ENCODE measurements at regions not wholly inside any gene's neighbourhood (a gene's known extent, or its start where the extent isn't known, plus 50 kb on each side); places are given as distances from the start of the nearest gene placed in this dataset.
"Not testable (repeated sequence)": the region's sequence is repeated elsewhere in the genome, so short reads cannot be mapped to it uniquely, and the experiment has no call there.

- no peak overlapping the region for H3K4me3 ChIP-seq (ENCODE audit: low read length)
- TF ChIP-seq ZNF274 (IDR thresholded peaks at IDR 0.05; ENCODE audit: low read depth, low read length): no peak
Observed at GRCh38 chr10:64033711-64034110, 512.5 kb downstream of the REEP3 start.

- H3K4me3 ChIP-seq (ENCODE audit: low read length): no peak overlapping the region
- TF ChIP-seq ZNF274 (IDR thresholded peaks at IDR 0.05; ENCODE audit: low read depth, low read length): no peak
Observed at GRCh38 chr10:64036321-64036930, 515.2 kb downstream of the REEP3 start.

DNA sequence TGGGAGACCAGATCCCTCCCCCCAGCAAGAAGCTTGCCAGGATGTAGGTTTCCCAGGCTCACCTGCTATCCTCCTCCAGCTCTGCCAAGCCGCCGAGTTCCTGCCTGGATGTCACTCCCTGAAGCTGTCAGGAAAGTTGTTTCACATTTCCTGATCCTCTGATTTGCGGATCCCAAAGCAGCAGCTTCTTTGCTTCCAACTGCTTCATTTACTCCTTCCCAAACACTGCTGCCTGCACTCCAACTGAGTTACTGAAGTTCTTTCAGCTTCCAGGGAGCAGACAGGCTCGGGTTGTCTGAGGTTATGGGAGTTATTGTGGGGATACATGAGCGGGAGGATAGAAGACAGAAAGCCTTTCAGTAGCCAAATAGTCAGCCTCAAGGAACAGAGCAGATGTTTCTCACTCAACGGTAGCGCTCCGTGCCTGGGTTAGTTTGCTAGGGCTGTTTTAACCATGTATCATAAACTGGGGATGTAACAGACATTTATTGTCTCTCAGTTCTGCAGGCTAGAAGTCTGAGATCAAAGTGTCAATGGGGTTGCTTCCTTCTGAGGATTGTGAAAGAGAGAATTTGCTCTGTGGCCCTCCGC is 516.0 kb downstream of the REEP3 start:
- H3K4me3 ChIP-seq (ENCODE audit: low read length): no peak overlapping the region
- no peak for TF ChIP-seq ZNF274 (IDR thresholded peaks at IDR 0.05; ENCODE audit: low read depth, low read length)

- H3K4me3 ChIP-seq (ENCODE audit: low read length): no peak overlapping the region
- no peak for TF ChIP-seq ZNF274 (IDR thresholded peaks at IDR 0.05; ENCODE audit: low read depth, low read length)
Observed at GRCh38 chr10:64038107-64038506, 516.9 kb downstream of the REEP3 start.

- no peak for TF ChIP-seq ZNF274 (IDR thresholded peaks at IDR 0.05; ENCODE audit: low read depth, low read length)
Observed at GRCh38 chr10:64039198-64039597, 518.0 kb downstream of the REEP3 start.

DNA sequence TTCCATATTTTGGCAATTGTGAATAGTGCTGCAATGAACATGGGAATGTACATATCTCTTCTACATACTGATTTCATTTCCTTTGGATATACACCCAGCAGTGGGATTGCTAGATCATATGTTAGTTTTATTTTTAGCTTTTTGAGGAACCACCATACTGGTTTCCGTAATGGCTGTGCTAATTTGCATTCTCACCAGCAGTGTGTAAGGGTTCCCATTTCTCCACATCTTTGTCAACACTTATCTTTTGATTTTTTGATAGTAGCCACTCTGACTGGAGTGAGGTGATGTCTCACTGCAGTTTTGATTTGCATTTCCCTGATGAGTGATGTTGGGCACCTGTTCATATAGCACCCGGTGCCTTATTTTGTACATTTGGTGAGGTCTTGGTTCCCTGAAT is 519.6 kb downstream of the REEP3 start:
- no peak for TF ChIP-seq ZNF274 (IDR thresholded peaks at IDR 0.05; ENCODE audit: low read depth, low read length)
- no peak overlapping the region for H3K4me3 ChIP-seq (ENCODE audit: low read length)

More at GRCh38 chr10:64039198-64039597, 518.0 kb downstream of the REEP3 start:
- no peak overlapping the region for H3K4me3 ChIP-seq (ENCODE audit: low read length)

DNA sequence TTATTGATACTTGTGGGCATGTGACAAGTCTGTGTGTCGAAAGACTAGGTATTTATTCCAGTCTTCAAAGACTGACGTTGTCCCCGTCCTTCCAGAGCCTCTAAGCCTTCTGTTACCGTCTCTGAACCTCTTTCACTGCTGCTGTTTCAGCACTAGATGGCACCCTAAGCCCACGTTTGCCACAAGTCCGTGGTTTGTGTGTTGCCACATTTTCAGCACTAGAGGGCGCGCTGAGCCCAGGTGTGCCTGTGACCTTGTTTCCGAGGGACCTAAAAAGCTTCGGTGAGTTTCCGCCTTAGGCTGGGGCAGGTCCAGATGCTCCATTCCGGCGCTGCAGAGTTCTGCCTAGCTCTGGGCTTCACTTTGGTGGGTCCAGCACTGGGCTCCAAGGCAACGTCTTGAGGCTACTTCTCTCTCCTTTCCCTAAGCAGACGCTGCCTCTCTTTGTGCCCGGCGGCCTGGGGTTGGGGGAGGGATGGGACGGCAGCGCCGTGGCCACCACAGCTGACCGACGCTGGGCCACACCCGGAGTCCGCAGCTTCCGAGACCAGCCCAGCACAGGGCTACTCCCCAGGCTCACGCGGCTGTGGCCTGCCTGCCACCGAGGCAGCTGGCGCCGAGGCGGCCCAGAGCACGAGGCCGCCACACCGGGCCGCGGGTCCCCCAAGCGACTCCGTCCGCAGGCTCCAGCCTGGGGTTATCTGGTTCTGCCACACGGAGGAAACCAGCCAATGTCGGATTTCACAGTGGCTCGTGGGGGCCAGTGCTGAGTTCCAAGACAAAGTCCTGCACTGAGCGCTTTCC is 520.2 kb downstream of the REEP3 start:
- no peak overlapping the region; the same call in 1 of the 2 replicates for H3K4me3 ChIP-seq (ENCODE audit: low read length)
- TF ChIP-seq ZNF274 (IDR thresholded peaks at IDR 0.05; ENCODE audit: low read depth, low read length): no peak

- no peak overlapping the region for H3K4me3 ChIP-seq (ENCODE audit: low read length)
- TF ChIP-seq ZNF274 (IDR thresholded peaks at IDR 0.05; ENCODE audit: low read depth, low read length): no peak
Observed at GRCh38 chr10:64041989-64042490, 520.8 kb downstream of the REEP3 start.

DNA sequence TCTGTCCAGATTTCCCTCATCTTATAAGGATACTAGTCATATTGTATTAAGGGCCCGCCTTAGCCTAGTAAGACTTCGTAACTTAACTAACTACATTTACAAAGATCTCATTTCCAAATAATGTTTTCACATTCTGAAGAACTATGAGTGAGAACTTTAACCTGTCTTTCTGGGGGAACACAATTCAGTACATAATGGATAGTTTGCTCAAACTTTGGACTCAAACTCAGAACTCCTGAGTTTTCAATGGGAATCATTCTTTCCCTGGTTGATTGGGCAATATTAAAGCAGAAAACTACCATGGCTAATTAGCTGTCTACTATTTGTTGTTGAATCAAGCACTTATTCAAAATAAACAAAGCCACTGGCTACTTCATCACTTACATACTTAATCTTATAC is 522.9 kb downstream of the REEP3 start:
- no peak for TF ChIP-seq ZNF274 (IDR thresholded peaks at IDR 0.05; ENCODE audit: low read depth, low read length)
- H3K4me3 ChIP-seq (ENCODE audit: low read length): no peak overlapping the region

DNA sequence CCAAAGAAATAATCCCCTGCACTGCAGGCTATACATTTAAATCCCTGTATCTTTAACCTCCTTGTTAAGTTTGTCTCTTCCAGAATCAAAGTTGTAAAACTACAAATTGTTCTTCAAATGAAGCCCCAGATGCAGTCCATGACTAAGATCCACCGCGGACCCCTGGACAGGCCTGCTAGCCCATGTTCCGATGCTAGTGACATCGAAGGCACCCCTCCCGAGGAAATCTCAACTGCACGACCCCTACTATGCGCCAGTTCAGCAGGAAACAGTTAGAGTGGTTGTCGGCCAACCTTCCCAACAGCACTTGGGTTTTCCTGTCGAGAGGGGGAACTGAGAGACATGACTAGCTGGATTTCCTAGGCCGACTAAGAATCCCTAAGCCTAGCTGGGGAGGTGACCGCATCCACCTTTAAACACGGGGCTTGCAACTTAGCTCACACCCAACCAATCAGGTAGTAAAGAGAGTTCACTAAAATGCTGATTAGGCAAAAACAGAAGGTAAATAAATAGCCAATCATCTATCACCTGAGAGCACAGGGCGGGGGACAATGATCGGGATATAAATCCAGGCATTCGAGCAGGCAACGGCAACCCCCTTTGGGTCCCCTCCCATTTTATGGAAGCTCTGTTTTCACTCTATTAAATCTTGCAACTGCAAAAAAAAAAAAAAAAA is 523.9 kb downstream of the REEP3 start:
- H3K4me3 ChIP-seq (ENCODE audit: low read length): not testable (repeated sequence)

- no peak for TF ChIP-seq ZNF274 (IDR thresholded peaks at IDR 0.05; ENCODE audit: low read depth, low read length)
Observed at GRCh38 chr10:64054392-64054791, 533.2 kb downstream of the REEP3 start.

DNA sequence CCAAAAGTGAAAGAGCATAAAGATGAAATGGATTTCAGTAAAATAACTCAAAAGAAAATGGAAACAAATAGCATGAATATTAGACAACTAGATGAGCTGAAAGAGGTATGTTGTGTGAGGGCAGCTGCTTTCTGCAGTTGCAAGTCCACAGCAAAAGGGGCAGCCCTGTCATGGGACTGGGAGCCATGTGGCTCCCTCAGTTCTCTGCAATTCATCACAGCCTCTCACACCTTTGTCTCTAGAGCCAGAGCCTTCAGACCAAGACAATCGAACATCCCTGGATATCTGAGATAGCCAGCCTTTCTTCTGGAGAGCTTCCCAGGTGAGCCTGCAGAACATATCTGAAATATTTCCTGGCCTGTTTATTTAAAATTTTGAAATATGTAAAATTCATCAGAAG is 538.7 kb downstream of the REEP3 start:
- no peak for TF ChIP-seq ZNF274 (IDR thresholded peaks at IDR 0.05; ENCODE audit: low read depth, low read length)
- H3K4me3 ChIP-seq (ENCODE audit: low read length): no peak overlapping the region

More at GRCh38 chr10:64054392-64054791, 533.2 kb downstream of the REEP3 start:
- no peak overlapping the region for H3K4me3 ChIP-seq (ENCODE audit: low read length)

- TF ChIP-seq ZNF274 (IDR thresholded peaks at IDR 0.05; ENCODE audit: low read depth, low read length): no peak
- no peak overlapping the region for H3K4me3 ChIP-seq (ENCODE audit: low read length)
Observed at GRCh38 chr10:64060389-64060788, 539.2 kb downstream of the REEP3 start.

DNA sequence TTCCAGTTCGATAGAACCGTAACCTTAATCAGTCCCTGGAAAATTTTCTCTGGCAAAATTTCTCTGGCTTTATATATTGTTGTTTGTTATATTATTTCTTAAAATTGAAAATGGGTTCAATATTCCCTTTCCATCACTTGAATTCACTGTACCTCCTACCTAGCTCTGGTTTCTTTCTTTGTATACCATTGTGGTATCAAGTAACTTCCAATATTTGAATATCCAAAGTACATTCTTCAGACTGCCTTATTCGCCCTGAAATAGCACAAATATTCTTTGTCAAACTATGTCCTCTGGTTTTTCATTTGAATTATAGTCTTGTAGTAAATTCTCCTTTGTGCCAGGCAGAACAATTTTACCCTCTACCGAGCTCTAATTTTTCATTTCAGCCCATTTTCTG is 541.6 kb downstream of the REEP3 start:
- no peak overlapping the region for H3K4me3 ChIP-seq (ENCODE audit: low read length)
- TF ChIP-seq ZNF274 (IDR thresholded peaks at IDR 0.05; ENCODE audit: low read depth, low read length): no peak

Measured in GM08714 (cell line).